HepG2 (cell line): ENCODE measurements at regions not wholly inside any gene's neighbourhood (a gene's known extent, or its start where the extent isn't known, plus 50 kb on each side); places are given as distances from the start of the nearest gene placed in this dataset.

Experiments
- ATAC-seq: fragments of 200-7000 bp; cut with Tn5 transposase; 3 replicates; pipeline ENCODE4 v1.9.1; 2020; ENCODE audit warnings: mild to moderate bottlenecking, moderate library complexity
- BruUV-seq: library from RNA; stranded (reverse); fragments of 400-500 nt; replicated peaks from 2 replicates; lab custom pipeline; 2021; lab: Mats Ljungman, UMichigan
- CTCF ChIA-PET: fragments of 300-600 bp; formaldehyde crosslinking; extraction: SDS; loops from one replicate; lab custom pipeline; 2021; ENCODE audit warnings: low total read pairs, inconsistent platforms, low intra/inter-chr PET ratio; lab: Yijun Ruan, JAX
- POLR2A ChIA-PET: fragments of 350-600 bp; sonication (Branson Sonifier 250); formaldehyde crosslinking; loops from one replicate; lab custom pipeline; 2020; ENCODE audit warnings: antibody characterized with exemption, inconsistent platforms; lab: Yijun Ruan, JAX
- DNase-seq: peaks from one replicate; pipeline ENCODE4 v3.0.0-alpha.2; 2015; ENCODE audit warnings: low spot score
- FAIRE-seq: peaks from 3 replicates; lab custom pipeline; 2011; peaks lifted over from hg19 to GRCh38; lab: Jason Lieb, UNC
- H2AFZ ChIP-seq: one replicate; pipeline ENCODE4 v1.6.1; 2011; ENCODE audit warnings: low read length, inconsistent platforms
- H3K27ac ChIP-seq: fragments of 300-600 bp; 3 replicates; pipeline ENCODE4 v1.8.0; 2011; ENCODE audit warnings: mixed run types, mild to moderate bottlenecking, mixed read lengths, low read length, inconsistent platforms; ENCODE audit not compliant: insufficient read depth; ENCODE audit errors: extremely low read length
- H3K27me3 ChIP-seq, 2 experiments: fragments of 200-600 bp in 1 of 2; 2 replicates in 1 of 2; 3 replicates in 1 of 2; pipeline versions ENCODE4 v1.6.0 to v1.8.0; 2011; ENCODE audit warnings: low read length in 2 of 2, mild to moderate bottlenecking in 2 of 2, moderate library complexity in 2 of 2, inconsistent platforms in 1 of 2; ENCODE audit not compliant: insufficient read depth in 2 of 2, control insufficient read depth in 1 of 2
- H3K36me3 ChIP-seq, 2 experiments: fragments of 200-600 bp in 1 of 2; replicated peaks in 1 of 2; 2 replicates in 1 of 2; 3 replicates in 1 of 2; pipeline versions ENCODE4 v1.5.1 to v1.8.0; 2011; ENCODE audit warnings: low read length in 2 of 2, inconsistent platforms in 1 of 2; ENCODE audit not compliant: insufficient read depth in 2 of 2, control insufficient read depth in 1 of 2
- H3K4me1 ChIP-seq: 2 replicates; pipeline ENCODE4 v1.5.1; 2012; ENCODE audit warnings: low read length, inconsistent platforms; ENCODE audit not compliant: insufficient read depth
- H3K4me2 ChIP-seq: 2 replicates; pipeline ENCODE4 v1.6.0; 2011; ENCODE audit warnings: low read depth, low read length, inconsistent platforms
- H3K4me3 ChIP-seq, 3 experiments: fragments of 200-600 bp in 1 of 3; sonication (generic), shearing (Covaris generic) in 1 of 3; replicated peaks in 1 of 3; 2 replicates each; pipeline ENCODE4 v1.5.1; 2011 to 2016; ENCODE audit warnings: low read length in 3 of 3, inconsistent platforms in 2 of 3, low read depth in 2 of 3, mild to moderate bottlenecking in 2 of 3, control low read depth in 1 of 3, mixed read lengths in 1 of 3; ENCODE audit not compliant: insufficient read depth in 1 of 3
- H3K79me2 ChIP-seq: one replicate; pipeline ENCODE4 v1.6.1; 2011; ENCODE audit warnings: low read length, inconsistent platforms; ENCODE audit not compliant: insufficient read depth
- H3K9ac ChIP-seq: 2 replicates; pipeline ENCODE4 v1.6.0; 2011; ENCODE audit warnings: mild to moderate bottlenecking, low read depth, low read length, inconsistent platforms; ENCODE audit not compliant: insufficient read depth
- H3K9me3 ChIP-seq: 2 replicates; pipeline ENCODE4 v1.5.1; 2012; ENCODE audit warnings: mild to moderate bottlenecking, low read length
- H4K20me1 ChIP-seq: 2 replicates; pipeline ENCODE4 v1.6.0; 2011; ENCODE audit warnings: inconsistent platforms, mild to moderate bottlenecking, low read length, moderate library complexity; ENCODE audit not compliant: insufficient read depth
- HNRNPH1 ChIP-seq: fragments of 200-400 bp; formaldehyde crosslinking; optimal IDR thresholded peaks from 2 replicates; pipeline ENCODE3; 2017; ENCODE audit warnings: mild to moderate bottlenecking, low read depth, low read length
- IRX3 ChIP-seq: sonication (generic); formaldehyde crosslinking; IDR thresholded peaks from 2 replicates; pipeline ENCODE4 v1.8.1; 2023; ENCODE audit warnings: mild to moderate bottlenecking, low read depth, missing genetic modification reagents, borderline replicate concordance
- KDM5A ChIP-seq: fragments of 200-600 bp; sonication (generic); IDR thresholded peaks from 2 replicates; pipeline ENCODE4 v1.7.0; 2018; ENCODE audit warnings: antibody characterized with exemption, mild to moderate bottlenecking, low read length, borderline replicate concordance
- MYC ChIP-seq: sonication (generic); formaldehyde crosslinking; IDR thresholded peaks from 2 replicates; pipeline ENCODE4 v1.9.0; 2021; ENCODE audit warnings: missing genetic modification reagents, borderline replicate concordance
- PTBP1 ChIP-seq: fragments of 200-400 bp; formaldehyde crosslinking; IDR thresholded peaks from 2 replicates; pipeline ENCODE4 v1.6.1; 2018; ENCODE audit warnings: low read length, low read depth; ENCODE audit not compliant: poor library complexity, severe bottlenecking
- ZNF225 ChIP-seq: sonication (generic); formaldehyde crosslinking; IDR thresholded peaks from 2 replicates; pipeline ENCODE4 v1.4.0; 2020; ENCODE audit warnings: mild to moderate bottlenecking, missing genetic modification reagents
- ZNF33A ChIP-seq: sonication (generic); formaldehyde crosslinking; IDR thresholded peaks from 2 replicates; pipeline ENCODE4 v1.5.1; 2020; ENCODE audit warnings: missing genetic modification reagents, mild to moderate bottlenecking, moderate library complexity, borderline replicate concordance
- ZNF468 ChIP-seq: sonication (generic); formaldehyde crosslinking; IDR thresholded peaks from 2 replicates; pipeline ENCODE4 v1.8.0; 2022; ENCODE audit warnings: mild to moderate bottlenecking, moderate library complexity, missing genetic modification reagents
- ZNF713 ChIP-seq: sonication (generic); formaldehyde crosslinking; IDR thresholded peaks from 2 replicates; pipeline ENCODE4 v1.4.0; 2020; ENCODE audit warnings: mild to moderate bottlenecking, missing genetic modification reagents
- WGBS: methylation state at CpG from one replicate; pipeline ENCODE4 v1.1.6; 2017; ENCODE audit warnings: low lambda C conversion rate; 5-methylcytosine and 5-hydroxymethylcytosine counted together
- in situ Hi-C: cut with HindIII; loops from 2 replicates; pipeline ENCODE4 v1.10.0; 2017; ENCODE audit warnings: low pct_unique_long_range_greater_than_20kb; ENCODE audit not compliant: extremely low pct_ligation_motif_present
- intact Hi-C: fragments of 100-400 bp; cut with micrococcal nuclease; formaldehyde crosslinking; loops from one replicate; pipeline ENCODE4 v1.10.0; 2022; ENCODE audit not compliant: unreplicated experiment
- TF ChIP-seq, protein P1 (sequence below): sonication (generic); formaldehyde crosslinking; conservative IDR thresholded peaks from 2 replicates; pipeline ENCODE4 v1.4.0; 2020; ENCODE audit warnings: missing genetic modification reagents
- TF ChIP-seq, protein P2 (sequence below): sonication (generic); formaldehyde crosslinking; IDR thresholded peaks from 2 replicates; pipeline ENCODE4 v1.5.0; 2020; ENCODE audit warnings: missing genetic modification reagents
- TF ChIP-seq, protein P3 (sequence below): sonication (generic); formaldehyde crosslinking; IDR thresholded peaks from 2 replicates; pipeline ENCODE4 v1.8.0; 2022; ENCODE audit warnings: missing genetic modification reagents, mild to moderate bottlenecking, inconsistent platforms, borderline replicate concordance
- TF ChIP-seq, protein P4 (sequence below): sonication (generic); formaldehyde crosslinking; IDR thresholded peaks from 2 replicates; pipeline ENCODE4 v1.9.0; 2021; ENCODE audit warnings: missing genetic modification reagents, mild to moderate bottlenecking, borderline replicate concordance

DNA sequence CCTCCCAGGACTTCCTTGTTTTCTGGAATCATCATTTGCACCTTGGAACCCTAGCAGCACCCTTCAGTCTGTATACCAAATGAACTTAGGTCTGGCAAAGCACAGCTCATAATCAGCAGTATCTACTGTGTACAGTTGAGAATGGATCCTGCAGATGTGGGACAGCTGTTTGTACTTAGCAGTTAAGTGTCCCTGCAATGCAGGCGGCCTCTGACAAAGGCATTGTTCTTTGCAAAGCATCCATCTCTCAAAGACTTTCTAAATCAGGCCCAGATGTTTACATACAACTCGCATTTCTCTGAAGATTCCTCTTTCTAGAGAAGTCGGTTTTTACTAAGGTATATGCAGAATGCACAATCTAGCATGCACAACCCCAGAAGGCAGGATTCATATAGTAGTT lies 170.5 kb upstream of the RBM19 start:
- CTCF ChIA-PET, result no interaction called here
- in situ Hi-C loops, result no loop called here
- no peaks in the 10 kb centered on the region for H3K79me2 ChIP-seq
- WGBS, result 7% methylated on average over 3 of the region's 3 CpGs
- DNase-seq (no peak), FAIRE-seq (no peak), ATAC-seq (no peak)
- no peaks in the 10 kb centered on the region for H3K9me3 ChIP-seq
- H3K27ac ChIP-seq, result no peak overlapping the region
- no peaks in the 10 kb centered on the region for H3K36me3 ChIP-seq
- no peak overlapping the region for H3K4me2 ChIP-seq
- BruUV-seq, result no TSS peak
- no peaks in the 10 kb centered on the region for H4K20me1 ChIP-seq
- intact Hi-C loops, result no loop called here
- no peaks in the 10 kb centered on the region for H3K4me1 ChIP-seq
- TF ChIP-seq, protein P1, sequence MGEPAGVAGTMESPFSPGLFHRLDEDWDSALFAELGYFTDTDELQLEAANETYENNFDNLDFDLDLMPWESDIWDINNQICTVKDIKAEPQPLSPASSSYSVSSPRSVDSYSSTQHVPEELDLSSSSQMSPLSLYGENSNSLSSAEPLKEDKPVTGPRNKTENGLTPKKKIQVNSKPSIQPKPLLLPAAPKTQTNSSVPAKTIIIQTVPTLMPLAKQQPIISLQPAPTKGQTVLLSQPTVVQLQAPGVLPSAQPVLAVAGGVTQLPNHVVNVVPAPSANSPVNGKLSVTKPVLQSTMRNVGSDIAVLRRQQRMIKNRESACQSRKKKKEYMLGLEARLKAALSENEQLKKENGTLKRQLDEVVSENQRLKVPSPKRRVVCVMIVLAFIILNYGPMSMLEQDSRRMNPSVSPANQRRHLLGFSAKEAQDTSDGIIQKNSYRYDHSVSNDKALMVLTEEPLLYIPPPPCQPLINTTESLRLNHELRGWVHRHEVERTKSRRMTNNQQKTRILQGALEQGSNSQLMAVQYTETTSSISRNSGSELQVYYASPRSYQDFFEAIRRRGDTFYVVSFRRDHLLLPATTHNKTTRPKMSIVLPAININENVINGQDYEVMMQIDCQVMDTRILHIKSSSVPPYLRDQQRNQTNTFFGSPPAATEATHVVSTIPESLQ (CRISPR knock-in tag), result no peak
- TF ChIP-seq, protein P2, sequence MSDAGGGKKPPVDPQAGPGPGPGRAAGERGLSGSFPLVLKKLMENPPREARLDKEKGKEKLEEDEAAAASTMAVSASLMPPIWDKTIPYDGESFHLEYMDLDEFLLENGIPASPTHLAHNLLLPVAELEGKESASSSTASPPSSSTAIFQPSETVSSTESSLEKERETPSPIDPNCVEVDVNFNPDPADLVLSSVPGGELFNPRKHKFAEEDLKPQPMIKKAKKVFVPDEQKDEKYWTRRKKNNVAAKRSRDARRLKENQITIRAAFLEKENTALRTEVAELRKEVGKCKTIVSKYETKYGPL (CRISPR knock-in tag), result no peak
- TF ChIP-seq, protein P3, sequence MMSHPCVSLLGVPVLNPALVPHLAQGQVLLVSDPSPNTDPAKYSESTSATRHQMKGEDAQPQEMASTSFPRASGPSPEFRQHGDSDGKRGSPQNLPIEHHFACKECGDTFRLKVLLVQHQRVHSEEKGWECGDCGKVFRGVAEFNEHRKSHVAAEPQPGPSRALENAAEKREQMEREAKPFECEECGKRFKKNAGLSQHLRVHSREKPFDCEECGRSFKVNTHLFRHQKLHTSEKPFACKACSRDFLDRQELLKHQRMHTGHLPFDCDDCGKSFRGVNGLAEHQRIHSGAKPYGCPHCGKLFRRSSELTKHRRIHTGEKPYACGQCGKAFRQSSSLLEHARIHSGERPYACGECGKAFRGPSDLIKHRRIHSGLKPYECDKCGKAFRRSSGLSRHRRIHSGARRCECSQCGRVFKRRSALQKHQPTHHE (CRISPR knock-in tag), result no peak
- TF ChIP-seq KDM5A (no peak), PTBP1 (no peak), HNRNPH1 (no peak), ZNF468 (CRISPR knock-in tag) (no peak), ZNF713 (CRISPR knock-in tag) (no peak), ZNF33A (no peak), IRX3 (CRISPR knock-in tag) (no peak), ZNF225 (CRISPR knock-in tag) (no peak), MYC (CRISPR knock-in tag) (no peak)
- TF ChIP-seq, protein P4, sequence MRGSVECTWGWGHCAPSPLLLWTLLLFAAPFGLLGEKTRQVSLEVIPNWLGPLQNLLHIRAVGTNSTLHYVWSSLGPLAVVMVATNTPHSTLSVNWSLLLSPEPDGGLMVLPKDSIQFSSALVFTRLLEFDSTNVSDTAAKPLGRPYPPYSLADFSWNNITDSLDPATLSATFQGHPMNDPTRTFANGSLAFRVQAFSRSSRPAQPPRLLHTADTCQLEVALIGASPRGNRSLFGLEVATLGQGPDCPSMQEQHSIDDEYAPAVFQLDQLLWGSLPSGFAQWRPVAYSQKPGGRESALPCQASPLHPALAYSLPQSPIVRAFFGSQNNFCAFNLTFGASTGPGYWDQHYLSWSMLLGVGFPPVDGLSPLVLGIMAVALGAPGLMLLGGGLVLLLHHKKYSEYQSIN (CRISPR knock-in tag), result no peak
- H2AFZ ChIP-seq, result no peak overlapping the region
- H3K4me3 ChIP-seq, result no peak overlapping the region
- H3K27me3 ChIP-seq, result no peaks in the 10 kb centered on the region
- no peak overlapping the region for H3K9ac ChIP-seq
- POLR2A ChIA-PET, result no interaction called here
